ENCODE measurements at regions not wholly inside any gene's neighbourhood (a gene's known extent, or its start where the extent isn't known, plus 50 kb on each side); places are given as distances from the start of the nearest gene placed in this dataset.
A peak's percentile ranks its signal among the peaks of the same experiment; 100 is the strongest.

GRCh38 chr9:115601434-115601833 lies 483.5 kb upstream of the TNC start:
- TF ChIP-seq CTCF (IDR thresholded peaks at IDR 0.05; ENCODE audit: control insufficient read depth, insufficient read depth, low read depth, low read length, missing control alignments) = no peak
- no peak for DNase-seq (ENCODE audit: low read depth)

GRCh38 chr9:115604831-115605483 lies 487.0 kb upstream of the TNC start:
- no peak for TF ChIP-seq CTCF (IDR thresholded peaks at IDR 0.05; ENCODE audit: control insufficient read depth, insufficient read depth, low read depth, low read length, missing control alignments)
- peak; percentile 92 for DNase-seq (ENCODE audit: low read depth)
- no peak overlapping the region for H3K4me3 ChIP-seq (ENCODE audit: control insufficient read depth, low read depth, low read length)

More at GRCh38 chr9:115601434-115601833, 483.5 kb upstream of the TNC start:
- H3K4me3 ChIP-seq (ENCODE audit: control insufficient read depth, low read depth, low read length) = no peak overlapping the region

GRCh38 chr9:115606838-115607237 lies 488.9 kb upstream of the TNC start:
- no peak overlapping the region for H3K4me3 ChIP-seq (ENCODE audit: control insufficient read depth, low read depth, low read length)
- no peak for TF ChIP-seq CTCF (IDR thresholded peaks at IDR 0.05; ENCODE audit: control insufficient read depth, insufficient read depth, low read depth, low read length, missing control alignments)
- no peak for DNase-seq (ENCODE audit: low read depth)

- H3K4me3 ChIP-seq (ENCODE audit: control insufficient read depth, low read depth, low read length) = no peak overlapping the region
- no peak for DNase-seq (ENCODE audit: low read depth)
- no peak for TF ChIP-seq CTCF (IDR thresholded peaks at IDR 0.05; ENCODE audit: control insufficient read depth, insufficient read depth, low read depth, low read length, missing control alignments)
Observed at GRCh38 chr9:115614326-115614999, 496.5 kb upstream of the TNC start.

- no peak for DNase-seq (ENCODE audit: low read depth)
- no peak for TF ChIP-seq CTCF (IDR thresholded peaks at IDR 0.05; ENCODE audit: control insufficient read depth, insufficient read depth, low read depth, low read length, missing control alignments)
- H3K4me3 ChIP-seq (ENCODE audit: control insufficient read depth, low read depth, low read length) = no peak overlapping the region
Observed at GRCh38 chr9:115615000-115615401, 497.0 kb upstream of the TNC start.

GRCh38 chr9:115615821-115616665 lies 498.1 kb upstream of the TNC start:
- H3K4me3 ChIP-seq (ENCODE audit: control insufficient read depth, low read depth, low read length) = no peak overlapping the region
- DNase-seq (ENCODE audit: low read depth) = peak; percentile 76
- no peak for TF ChIP-seq CTCF (IDR thresholded peaks at IDR 0.05; ENCODE audit: control insufficient read depth, insufficient read depth, low read depth, low read length, missing control alignments)

All from AG09309 (cell line).